ENCODE measurements at regions not wholly inside any gene's neighbourhood (a gene's known extent, or its start where the extent isn't known, plus 50 kb on each side); places are given as distances from the start of the nearest gene placed in this dataset.
A peak's percentile ranks its signal among the peaks of the same experiment; 100 is the strongest.

DNA sequence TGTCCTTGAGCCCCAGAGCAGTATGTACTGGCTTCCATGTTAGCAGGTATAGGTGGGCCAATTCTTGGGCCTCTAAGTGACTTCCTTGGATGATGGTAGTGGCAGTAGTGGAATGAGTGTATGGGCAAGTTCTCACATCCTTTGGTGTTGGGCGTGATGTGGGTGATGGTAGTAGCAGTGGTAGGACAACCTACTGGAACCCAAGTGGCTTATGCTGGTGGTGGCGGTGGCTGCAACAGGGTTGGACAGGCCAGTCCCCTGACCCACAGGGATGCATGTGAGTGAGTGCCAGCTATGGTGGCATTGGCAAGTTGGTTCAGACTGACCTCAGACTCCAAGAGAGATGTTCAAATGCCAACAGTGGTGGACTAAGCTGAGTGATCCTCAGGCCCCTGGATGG is 1228.2 kb downstream of the ROBO2 start:
- H2AK5ac ChIP-seq (ENCODE audit: low read length): peak overlapping the region; percentile 9
- H3K14ac ChIP-seq (ENCODE audit: low read length): peak overlapping the region; percentile 69
- no peak for DNase-seq
- peak overlapping the region; percentile 91 for H3K27ac ChIP-seq (ENCODE audit: low read depth, low read length)
- H3K4me3 ChIP-seq (ENCODE audit: low read depth, low read length): peak overlapping the region; percentile 72
- peak overlapping the region; percentile 67 for H2BK12ac ChIP-seq (ENCODE audit: low read length)
- H3K4ac ChIP-seq (ENCODE audit: low read depth, low read length): peak overlapping the region; percentile 60
- peaks cover 14% of the 10 kb centered on the region for H3K79me2 ChIP-seq (ENCODE audit: control insufficient read depth, insufficient read depth, low read length, poor library complexity)
- peak overlapping the region; percentile 45 for H4K12ac ChIP-seq (ENCODE audit: low read depth, low read length)
- no CpG with 5 or more reads among the region's 2 CpGs for WGBS (ENCODE audit: extremely low coverage, insufficient coverage, insufficient read length)
- H3K9ac ChIP-seq (ENCODE audit: low read length): peak overlapping the region; percentile 77
- H4K8ac ChIP-seq (ENCODE audit: low read depth, low read length): peak overlapping the region; percentile 75
- peak overlapping the region; percentile 2 for H2AFZ ChIP-seq (ENCODE audit: insufficient read depth, low read length, poor library complexity)
- no peaks in the 10 kb centered on the region for H3K27me3 ChIP-seq (ENCODE audit: insufficient read depth, low read length)
- H3K4me1 ChIP-seq (ENCODE audit: control insufficient read depth in 1 of 2, insufficient read depth in 2 of 2, low read length in 2 of 2): peaks cover 16% of the 10 kb centered on the region in 2 experiments
- H2BK5ac ChIP-seq (ENCODE audit: low read depth, low read length, poor library complexity): peak overlapping the region; percentile 95
- H2BK120ac ChIP-seq (ENCODE audit: insufficient read depth, low read length, poor library complexity): peak overlapping the region; percentile 65
- H3K4me2 ChIP-seq (ENCODE audit: low read length): peak overlapping the region; percentile 61
- no peaks in the 10 kb centered on the region for H3K36me3 ChIP-seq (ENCODE audit: control insufficient read depth in 1 of 2, insufficient read depth in 2 of 2, low read length in 2 of 2)
- no peak overlapping the region for H3K23ac ChIP-seq (ENCODE audit: low read length)
- peaks cover 20% of the 10 kb centered on the region for H3K79me1 ChIP-seq (ENCODE audit: low read length)
- H3K9me3 ChIP-seq (ENCODE audit: insufficient read depth, low read depth, low read length): no peaks in the 10 kb centered on the region
- H3K18ac ChIP-seq (ENCODE audit: low read length): peak overlapping the region; percentile 95
- H4K91ac ChIP-seq (ENCODE audit: low read depth, low read length): peak overlapping the region; percentile 83

DNA sequence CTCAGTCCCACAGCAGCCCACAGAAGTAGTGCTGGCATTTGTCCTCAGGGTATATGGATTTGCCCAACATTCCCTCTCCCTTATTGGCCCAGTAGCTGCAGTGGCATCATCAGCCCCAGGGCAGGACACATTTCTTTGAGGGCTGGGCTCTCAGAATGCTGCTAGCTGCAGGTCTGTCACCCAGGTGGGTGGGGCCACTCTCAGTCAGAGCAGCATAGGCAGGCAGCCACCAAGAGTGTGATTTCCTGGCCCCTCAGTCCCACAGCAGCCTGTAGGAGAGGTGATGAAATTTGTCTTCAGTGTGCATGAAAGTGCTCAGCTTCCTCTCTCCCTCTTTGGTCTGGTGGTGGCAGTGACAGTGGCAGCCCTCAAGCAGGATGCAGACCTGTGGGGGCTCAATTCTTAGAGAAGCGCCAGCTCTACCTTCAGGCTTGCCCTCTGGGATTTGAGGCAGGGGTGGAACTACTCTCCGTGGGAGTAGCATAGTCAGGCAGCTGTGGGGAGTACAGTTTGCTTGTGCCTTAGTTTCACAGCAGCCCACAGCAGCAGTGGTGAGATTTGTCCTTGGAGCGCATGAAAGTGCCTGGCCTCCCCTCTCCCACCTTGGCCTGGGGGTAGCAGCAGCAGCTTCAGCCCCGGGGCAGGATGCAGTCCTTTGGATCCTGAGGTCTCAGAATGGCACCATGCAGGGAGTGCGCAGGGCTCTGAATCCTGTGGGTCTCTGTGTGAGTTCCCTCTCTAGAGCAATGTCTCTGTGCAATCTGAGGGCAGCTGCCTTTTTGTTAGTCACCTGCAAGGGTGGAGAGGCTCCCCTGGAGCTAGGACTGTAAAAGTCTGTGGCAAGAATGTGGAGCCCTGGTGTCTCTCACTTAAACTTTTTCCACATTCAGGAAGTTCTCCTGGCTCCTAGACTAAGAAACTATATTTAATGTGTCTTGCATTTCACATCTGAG is 1229.1 kb downstream of the ROBO2 start:
- no CpG with 5 or more reads among the region's 5 CpGs for WGBS (ENCODE audit: extremely low coverage, insufficient coverage, insufficient read length)
- H3K4me3 ChIP-seq (ENCODE audit: low read depth, low read length): peak overlapping the region; percentile 72

DNA sequence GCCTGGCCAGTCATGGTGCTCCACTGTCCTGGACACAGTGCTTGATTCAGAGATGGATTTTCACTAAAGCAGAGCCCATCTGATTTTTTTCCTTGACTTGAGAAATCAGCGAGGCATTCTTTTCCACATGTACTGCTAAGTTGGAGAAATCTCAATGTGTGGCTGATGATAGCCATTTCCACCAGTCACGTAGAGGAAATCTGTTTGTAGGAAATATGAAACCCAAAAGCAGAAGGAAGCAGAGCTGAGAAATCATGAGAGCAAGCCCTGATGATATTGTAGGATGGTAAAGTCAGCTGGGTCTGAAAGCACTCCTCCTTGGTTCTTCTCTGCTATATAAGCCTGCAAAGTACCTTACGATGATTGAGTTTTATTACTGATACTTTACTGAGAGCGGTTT is 1233.4 kb downstream of the ROBO2 start:
- no peak overlapping the region for H3K4ac ChIP-seq (ENCODE audit: low read depth, low read length)
- H3K9ac ChIP-seq (ENCODE audit: low read length): no peak overlapping the region
- no peak overlapping the region for H2AFZ ChIP-seq (ENCODE audit: insufficient read depth, low read length, poor library complexity)
- no peak overlapping the region for H4K8ac ChIP-seq (ENCODE audit: low read depth, low read length)
- no peaks in the 10 kb centered on the region for H3K9me3 ChIP-seq (ENCODE audit: insufficient read depth, low read depth, low read length)
- H3K36me3 ChIP-seq (ENCODE audit: control insufficient read depth in 1 of 2, insufficient read depth in 2 of 2, low read length in 2 of 2): peaks cover 0 to 12% of the 10 kb centered on the region in 2 experiments
- peak overlapping the region; percentile 26 for H3K27ac ChIP-seq (ENCODE audit: low read depth, low read length)
- no peaks in the 10 kb centered on the region for H3K27me3 ChIP-seq (ENCODE audit: insufficient read depth, low read length)
- no CpG with 5 or more reads among the region's 4 CpGs for WGBS (ENCODE audit: extremely low coverage, insufficient coverage, insufficient read length)
- H3K4me1 ChIP-seq (ENCODE audit: control insufficient read depth in 1 of 2, insufficient read depth in 2 of 2, low read length in 2 of 2): peaks cover 10 to 11% of the 10 kb centered on the region in 2 experiments
- DNase-seq: no peak
- H4K12ac ChIP-seq (ENCODE audit: low read depth, low read length): no peak overlapping the region
- no peak overlapping the region for H4K91ac ChIP-seq (ENCODE audit: low read depth, low read length)
- peaks cover 8% of the 10 kb centered on the region for H3K79me2 ChIP-seq (ENCODE audit: control insufficient read depth, insufficient read depth, low read length, poor library complexity)
- no peak overlapping the region for H3K18ac ChIP-seq (ENCODE audit: low read length)
- no peak overlapping the region for H3K14ac ChIP-seq (ENCODE audit: low read length)
- no peak overlapping the region for H2BK12ac ChIP-seq (ENCODE audit: low read length)
- H3K23ac ChIP-seq (ENCODE audit: low read length): no peak overlapping the region
- no peak overlapping the region for H2BK5ac ChIP-seq (ENCODE audit: low read depth, low read length, poor library complexity)
- H2AK5ac ChIP-seq (ENCODE audit: low read length): no peak overlapping the region
- H3K4me2 ChIP-seq (ENCODE audit: low read length): no peak overlapping the region
- peaks cover 10% of the 10 kb centered on the region for H3K79me1 ChIP-seq (ENCODE audit: low read length)
- no peak overlapping the region for H3K4me3 ChIP-seq (ENCODE audit: low read depth, low read length)
- H2BK120ac ChIP-seq (ENCODE audit: insufficient read depth, low read length, poor library complexity): no peak overlapping the region

More for the DNA sequence above, 1229.1 kb downstream of the ROBO2 start:
- no peaks in the 10 kb centered on the region for H3K27me3 ChIP-seq (ENCODE audit: insufficient read depth, low read length)
- H2BK5ac ChIP-seq (ENCODE audit: low read depth, low read length, poor library complexity): peak overlapping the region; percentile 95
- H3K14ac ChIP-seq (ENCODE audit: low read length): peak overlapping the region; percentile 79
- peak overlapping the region; percentile 67 for H2BK12ac ChIP-seq (ENCODE audit: low read length)
- peak overlapping the region; percentile 83 for H4K91ac ChIP-seq (ENCODE audit: low read depth, low read length)
- peaks cover 16% of the 10 kb centered on the region in 2 experiments for H3K4me1 ChIP-seq (ENCODE audit: control insufficient read depth in 1 of 2, insufficient read depth in 2 of 2, low read length in 2 of 2)
- H3K79me1 ChIP-seq (ENCODE audit: low read length): peaks cover 20% of the 10 kb centered on the region
- DNase-seq: peak; percentile 74 to 83
- H3K79me2 ChIP-seq (ENCODE audit: control insufficient read depth, insufficient read depth, low read length, poor library complexity): peaks cover 14% of the 10 kb centered on the region
- H3K27ac ChIP-seq (ENCODE audit: low read depth, low read length): peak overlapping the region; percentile 91
- peak overlapping the region; percentile 95 for H3K18ac ChIP-seq (ENCODE audit: low read length)
- H4K12ac ChIP-seq (ENCODE audit: low read depth, low read length): peak overlapping the region; percentile 49
- peak overlapping the region; percentile 61 for H3K4me2 ChIP-seq (ENCODE audit: low read length)
- no peaks in the 10 kb centered on the region for H3K9me3 ChIP-seq (ENCODE audit: insufficient read depth, low read depth, low read length)
- peak overlapping the region; percentile 28 for H2AK5ac ChIP-seq (ENCODE audit: low read length)
- H3K36me3 ChIP-seq (ENCODE audit: control insufficient read depth in 1 of 2, insufficient read depth in 2 of 2, low read length in 2 of 2): no peaks in the 10 kb centered on the region
- H3K4ac ChIP-seq (ENCODE audit: low read depth, low read length): peak overlapping the region; percentile 60
- H2AFZ ChIP-seq (ENCODE audit: insufficient read depth, low read length, poor library complexity): peak overlapping the region; percentile 24
- peak overlapping the region; percentile 77 for H3K9ac ChIP-seq (ENCODE audit: low read length)
- H4K8ac ChIP-seq (ENCODE audit: low read depth, low read length): peak overlapping the region; percentile 75
- H3K23ac ChIP-seq (ENCODE audit: low read length): no peak overlapping the region
- H2BK120ac ChIP-seq (ENCODE audit: insufficient read depth, low read length, poor library complexity): peak overlapping the region; percentile 65

DNA sequence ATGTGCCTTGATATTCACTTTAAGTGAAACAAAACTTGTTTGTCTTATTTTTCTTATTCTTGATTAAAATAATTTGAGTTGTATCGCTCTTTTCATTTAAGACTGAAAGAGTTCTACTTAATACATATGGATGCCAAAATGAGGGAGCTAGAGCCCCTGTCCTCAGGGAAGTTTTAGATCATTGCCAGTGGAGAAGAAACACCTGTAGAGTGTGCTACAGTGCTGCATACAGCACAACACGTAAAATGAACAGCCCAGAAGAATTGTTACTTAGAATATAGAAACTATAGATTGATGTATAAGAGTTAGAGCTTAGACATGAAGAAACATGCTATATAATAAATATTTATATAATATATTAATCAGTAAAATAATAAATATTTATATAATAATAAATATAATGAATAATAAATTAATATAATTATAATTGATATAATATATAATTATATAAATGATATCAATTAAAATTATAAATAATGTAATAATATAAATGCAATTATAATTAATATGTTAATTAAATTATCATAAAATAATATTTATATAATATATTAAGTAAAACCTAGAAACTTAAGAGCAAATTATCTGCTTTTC is 1234.7 kb downstream of the ROBO2 start:
- Histone ChIP-seq H3K4me3 (ENCODE audit: low read depth, low read length) (no peak overlapping the region), H3K9ac (ENCODE audit: low read length) (no peak overlapping the region), H4K91ac (ENCODE audit: low read depth, low read length) (no peak overlapping the region), H3K79me1 (ENCODE audit: low read length) (no peaks in the 10 kb centered on the region), H3K4ac (ENCODE audit: low read depth, low read length) (no peak overlapping the region), H3K4me1 (ENCODE audit: control insufficient read depth in 1 of 2, insufficient read depth in 2 of 2, low read length in 2 of 2) (no peaks in the 10 kb centered on the region), H2BK5ac (ENCODE audit: low read depth, low read length, poor library complexity) (no peak overlapping the region), H3K23ac (ENCODE audit: low read length) (no peak overlapping the region), H4K12ac (ENCODE audit: low read depth, low read length) (no peak overlapping the region), H4K8ac (ENCODE audit: low read depth, low read length) (no peak overlapping the region), H3K79me2 (ENCODE audit: control insufficient read depth, insufficient read depth, low read length, poor library complexity) (no peaks in the 10 kb centered on the region), H3K27ac (ENCODE audit: low read depth, low read length) (no peak overlapping the region), H3K27me3 (ENCODE audit: insufficient read depth, low read length) (no peaks in the 10 kb centered on the region), H3K36me3 (ENCODE audit: control insufficient read depth in 1 of 2, insufficient read depth in 2 of 2, low read length in 2 of 2) (peaks cover 2 to 12% of the 10 kb centered on the region in 2 experiments), H2AFZ (ENCODE audit: insufficient read depth, low read length, poor library complexity) (no peak overlapping the region), H3K4me2 (ENCODE audit: low read length) (no peak overlapping the region), H3K9me3 (ENCODE audit: insufficient read depth, low read depth, low read length) (no peaks in the 10 kb centered on the region), H2AK5ac (ENCODE audit: low read length) (no peak overlapping the region), H2BK12ac (ENCODE audit: low read length) (no peak overlapping the region), H3K14ac (ENCODE audit: low read length) (no peak overlapping the region), H3K18ac (ENCODE audit: low read length) (no peak overlapping the region), H2BK120ac (ENCODE audit: insufficient read depth, low read length, poor library complexity) (no peak overlapping the region)
- no peak for DNase-seq
- WGBS (ENCODE audit: extremely low coverage, insufficient coverage, insufficient read length): no CpG with 5 or more reads among the region's 2 CpGs
